HG02678 (cell line): ENCODE measurements at regions not wholly inside any gene's neighbourhood (a gene's known extent, or its start where the extent isn't known, plus 50 kb on each side); places are given as distances from the start of the nearest gene placed in this dataset.
"Not testable (repeated sequence)": the region's sequence is repeated elsewhere in the genome, so short reads cannot be mapped to it uniquely, and the experiment has no call there.

Experiments used
- ATAC-seq: cut with Tn5 transposase; IDR thresholded peaks from one replicate; pipeline ENCODE4 v1.9.1; 2021; ENCODE audit warnings: mild to moderate bottlenecking, moderate library complexity; ENCODE audit not compliant: unreplicated experiment

- ATAC-seq, result not testable (repeated sequence)
Observed at GRCh38 chr21:6482616-6483015, 4038.8 kb upstream of the TPTE start.

GRCh38 chr21:6483645-6484044 is 4037.7 kb upstream of the TPTE start:
- not testable (repeated sequence) for ATAC-seq

DNA sequence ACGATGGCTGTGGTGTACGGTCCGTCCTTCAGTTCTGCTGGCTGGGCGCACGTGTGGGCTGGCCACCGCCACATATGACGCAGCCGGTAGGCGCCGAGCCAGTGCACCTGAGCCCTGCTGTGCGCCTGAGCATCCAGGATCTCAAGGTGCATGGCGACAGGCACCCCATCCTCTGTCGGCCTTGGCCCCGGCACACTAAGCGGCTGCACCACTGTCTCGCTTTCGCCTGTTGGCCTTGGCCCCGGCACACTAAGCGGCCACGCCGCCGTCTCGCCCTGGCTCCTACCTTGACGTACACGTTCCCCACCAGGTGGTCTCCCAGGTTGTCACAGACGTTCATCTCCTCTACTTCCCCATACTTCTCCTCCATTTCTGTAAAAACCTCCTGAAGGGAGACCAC is 4034.6 kb upstream of the TPTE start:
- ATAC-seq, result not testable (repeated sequence)

GRCh38 chr21:6492691-6493090 is 4028.7 kb upstream of the TPTE start:
- not testable (repeated sequence) for ATAC-seq

- ATAC-seq, result not testable (repeated sequence)
Observed at GRCh38 chr21:6493957-6494356, 4027.4 kb upstream of the TPTE start.

DNA sequence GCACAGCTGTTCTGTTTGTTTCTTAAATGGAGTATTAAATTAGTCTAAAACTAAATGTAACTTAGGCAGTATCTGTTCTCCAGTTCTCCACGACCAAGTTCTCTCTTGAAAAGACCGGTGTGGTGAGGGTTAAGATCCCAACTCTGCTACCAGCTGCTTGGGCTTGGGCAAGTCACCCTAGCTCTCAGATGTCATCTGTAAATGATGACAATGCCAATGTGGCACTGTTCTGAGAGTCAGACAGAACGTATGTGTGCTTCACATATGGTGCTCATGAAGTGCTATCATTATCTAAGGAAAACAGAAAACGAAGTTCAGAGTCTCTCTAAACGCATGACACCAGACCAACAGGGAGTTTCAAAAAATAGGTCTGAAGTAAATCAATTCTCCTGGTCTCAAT is 4025.0 kb upstream of the TPTE start:
- ATAC-seq, result not testable (repeated sequence)

- ATAC-seq, result peak; percentile 25
Observed at GRCh38 chr21:6498716-6499115, 4022.7 kb upstream of the TPTE start.

- peak; percentile 74 for ATAC-seq
Observed at GRCh38 chr21:6499128-6499826, 4022.1 kb upstream of the TPTE start.

DNA sequence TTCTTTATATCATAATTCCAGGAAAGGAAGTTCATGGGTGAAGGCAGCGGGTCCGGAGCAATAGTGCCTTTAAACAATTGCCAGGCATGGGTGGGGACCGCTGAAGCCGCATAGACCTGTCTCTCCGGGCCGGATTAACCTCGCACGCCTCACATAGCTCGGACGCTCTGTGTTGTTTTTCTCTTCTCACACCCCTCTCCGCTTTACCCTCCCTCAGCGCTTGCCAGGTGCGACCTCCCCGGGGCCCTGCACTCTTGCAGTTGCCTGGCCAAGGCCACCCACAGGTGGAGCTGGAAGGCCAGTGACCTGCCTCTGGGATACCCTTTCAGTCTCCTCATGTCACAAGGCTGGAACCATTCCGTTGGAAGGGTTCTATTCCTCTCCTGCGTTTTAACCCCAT is 4021.5 kb upstream of the TPTE start:
- ATAC-seq, result not testable (repeated sequence)

DNA sequence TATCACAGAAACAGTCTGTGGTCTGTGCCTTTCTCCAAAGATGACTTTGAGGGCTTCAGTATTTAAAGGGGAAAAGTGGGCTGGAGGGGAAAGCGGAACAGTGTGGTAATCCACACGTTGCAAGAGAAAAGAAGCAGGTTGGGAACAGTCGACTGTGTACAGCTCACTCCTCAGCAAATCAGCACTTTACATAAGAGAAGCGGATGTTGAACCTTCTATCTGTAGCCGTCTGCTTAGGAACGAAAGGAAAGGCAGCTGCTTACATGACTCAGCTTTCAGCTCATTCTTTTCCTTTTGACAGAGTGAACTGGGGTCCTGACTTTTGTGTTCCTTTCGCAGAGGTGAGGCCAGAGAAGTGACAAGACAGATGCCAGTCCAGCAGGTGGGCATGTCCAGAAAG is 4020.7 kb upstream of the TPTE start:
- not testable (repeated sequence) for ATAC-seq

DNA sequence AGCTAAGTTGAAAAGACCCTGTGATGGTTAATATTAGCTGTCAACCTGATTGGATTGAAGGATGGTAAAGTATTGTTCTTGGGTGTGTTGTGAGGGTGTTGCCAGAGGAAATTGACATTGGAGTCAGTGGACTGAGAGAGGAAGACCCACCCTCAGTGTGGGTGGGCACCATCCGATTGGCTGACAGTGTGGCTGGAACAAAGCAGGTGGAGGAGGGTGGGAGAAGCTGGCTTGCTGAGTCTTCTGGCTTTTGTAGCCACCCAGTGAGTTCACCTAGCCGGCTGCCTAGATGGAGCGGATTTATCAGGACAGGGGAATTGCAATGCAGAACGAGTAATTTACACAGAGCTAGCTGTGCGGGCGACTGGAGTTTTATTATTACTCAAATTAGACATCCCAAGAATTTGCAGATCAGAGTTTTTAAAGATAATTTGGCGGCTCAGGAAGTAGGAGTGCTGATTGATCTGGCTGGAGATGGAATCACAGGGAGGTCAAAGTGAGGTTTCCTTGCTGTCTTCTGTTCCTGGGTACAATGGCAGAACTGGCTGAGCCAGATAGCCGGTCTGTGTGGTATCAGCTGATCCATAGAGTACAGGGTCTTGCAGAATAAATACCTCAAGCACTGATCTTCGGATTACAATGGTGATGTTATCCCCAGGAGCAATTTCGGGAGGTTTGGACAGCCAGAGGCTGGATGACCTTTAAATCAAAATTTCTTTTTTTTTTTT is 4015.1 kb upstream of the TPTE start:
- ATAC-seq, result not testable (repeated sequence)

- ATAC-seq, result not testable (repeated sequence)
Observed at GRCh38 chr21:6507632-6508031, 4013.8 kb upstream of the TPTE start.

GRCh38 chr21:6521777-6522176 is 3999.6 kb upstream of the TPTE start:
- ATAC-seq, result not testable (repeated sequence)

DNA sequence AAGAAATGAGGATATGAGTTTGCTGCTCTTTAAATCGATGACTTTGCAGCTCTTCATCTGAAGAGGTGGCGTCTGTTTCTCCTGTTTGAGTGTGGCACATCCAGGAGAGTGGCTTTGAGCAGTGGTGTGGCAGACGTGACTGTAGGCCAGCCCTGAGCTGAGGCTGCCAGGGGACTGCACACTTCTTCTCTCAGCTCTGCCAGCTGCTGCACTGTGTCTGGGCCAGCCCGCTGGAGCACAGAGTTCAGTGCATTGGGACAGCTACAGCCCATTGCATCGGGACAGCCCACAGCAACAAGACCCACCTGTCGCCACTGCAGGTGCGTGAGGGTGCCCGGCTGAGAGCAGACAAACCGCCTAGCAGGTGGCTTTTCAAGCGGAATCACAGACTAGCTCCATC is 3995.2 kb upstream of the TPTE start:
- not testable (repeated sequence) for ATAC-seq

- not testable (repeated sequence) for ATAC-seq
Observed at GRCh38 chr21:6530655-6531054, 3990.7 kb upstream of the TPTE start.

DNA sequence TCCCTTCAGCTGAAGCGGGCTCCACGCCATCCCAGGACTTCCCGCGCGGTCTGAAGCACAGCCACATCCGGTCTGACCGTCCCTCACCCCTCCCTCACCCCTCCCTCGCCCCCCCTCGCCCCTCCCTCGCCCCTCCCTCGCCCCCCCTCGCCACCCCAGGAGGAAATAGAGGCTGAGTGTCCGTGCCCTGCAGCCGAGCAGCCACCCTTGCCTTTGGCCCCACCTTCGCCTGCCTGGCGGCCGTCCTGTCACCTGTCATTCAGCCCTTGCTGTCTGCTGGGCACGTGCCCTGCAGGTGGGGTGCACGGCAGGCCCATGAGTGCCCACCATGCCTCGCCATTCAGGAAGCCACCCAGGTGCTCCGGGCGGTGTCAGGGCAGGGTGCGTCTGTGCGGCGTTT is 3988.1 kb upstream of the TPTE start:
- ATAC-seq, result not testable (repeated sequence)

DNA sequence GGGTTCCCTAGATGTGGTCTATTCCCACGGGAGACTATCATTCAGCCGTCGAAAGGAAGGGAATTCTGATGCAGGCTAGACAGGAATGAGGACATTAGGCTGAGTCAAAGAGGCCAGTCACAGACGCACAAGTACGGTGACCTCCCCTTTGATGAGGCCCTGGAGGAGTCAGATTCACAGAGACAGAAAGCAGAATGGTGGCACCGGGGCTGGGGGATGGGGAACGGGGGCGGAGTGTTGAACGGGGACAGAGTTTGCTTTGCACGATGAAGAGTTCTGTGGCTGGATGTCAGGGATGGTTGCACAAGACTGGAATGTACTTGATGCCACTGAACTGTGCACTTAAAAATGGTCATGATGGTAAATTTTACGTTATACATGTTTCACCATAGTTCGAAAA is 3983.1 kb upstream of the TPTE start:
- not testable (repeated sequence) for ATAC-seq

DNA sequence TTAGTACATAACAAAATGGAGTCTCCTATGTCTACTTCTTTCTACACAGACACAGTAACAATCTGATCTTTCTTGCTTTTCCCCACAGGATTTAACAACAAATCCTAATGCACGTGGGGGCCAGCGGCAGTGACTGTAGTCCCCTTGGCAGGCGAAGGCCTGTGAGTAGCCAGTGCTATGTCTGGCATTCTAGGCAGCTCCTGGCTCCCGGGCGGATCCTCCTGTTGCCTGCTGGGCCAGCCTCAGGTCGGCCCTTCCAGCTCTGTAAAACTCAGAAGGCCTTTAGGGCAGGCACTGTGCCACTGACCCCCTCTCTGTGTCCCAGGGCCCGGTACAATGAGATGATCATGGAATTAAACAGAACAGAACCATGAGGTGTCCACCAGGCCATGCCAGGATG is 3981.7 kb upstream of the TPTE start:
- ATAC-seq, result not testable (repeated sequence)

- not testable (repeated sequence) for ATAC-seq
Observed at GRCh38 chr21:6541036-6541435, 3980.3 kb upstream of the TPTE start.

- ATAC-seq, result not testable (repeated sequence)
Observed at GRCh38 chr21:6545288-6545687, 3976.1 kb upstream of the TPTE start.

DNA sequence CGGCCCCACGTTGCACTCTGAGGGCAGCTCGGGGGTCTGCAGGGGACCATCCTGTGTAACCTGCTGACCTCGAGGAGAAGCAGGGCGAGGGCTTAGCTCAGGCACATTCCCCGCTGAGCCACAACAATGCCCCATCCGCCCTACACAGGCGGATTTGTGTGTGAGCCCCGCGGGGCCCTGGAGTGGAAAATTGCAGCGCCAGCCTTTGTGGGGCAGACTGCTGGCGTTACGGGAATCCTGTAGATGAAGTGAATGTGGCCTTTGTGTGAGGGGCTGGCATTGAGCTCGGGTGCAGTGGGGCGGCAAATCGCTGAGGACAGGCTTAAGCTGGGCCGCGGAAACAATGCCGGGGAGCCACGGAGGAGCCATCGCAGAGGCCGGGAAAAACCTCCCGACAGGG is 3970.3 kb upstream of the TPTE start:
- ATAC-seq, result not testable (repeated sequence)
